ENCODE measurements at regions not wholly inside any gene's neighbourhood (a gene's known extent, or its start where the extent isn't known, plus 50 kb on each side); places are given as distances from the start of the nearest gene placed in this dataset.

- Histone ChIP-seq H3K79me2 (ENCODE audit: control insufficient read depth, insufficient read depth, low read length) (no peaks in the 10 kb centered on the region), H3K4me3 (ENCODE audit: control extremely low read depth in 1 of 5, extremely low read depth in 1 of 5, insufficient read depth in 1 of 5, low read depth in 2 of 5, low read length in 4 of 5) (no peak overlapping the region), H3K27ac (ENCODE audit: low read length in 2 of 2) (no peak overlapping the region), H3K9me3 (ENCODE audit: control extremely low read depth in 1 of 3, control insufficient read depth in 2 of 3, insufficient read depth in 1 of 3, low read length in 2 of 3) (peaks cover 0 to 3% (median 0%) of the 10 kb centered on the region in 3 donors), H3K27me3 (replicated peaks in 1 of 4; ENCODE audit: control extremely low read depth in 1 of 4, control insufficient read depth in 3 of 4, insufficient read depth in 4 of 4, low read length in 3 of 4) (no peaks in the 10 kb centered on the region), H3K4me2 (replicated peaks; ENCODE audit: low read depth, low read length, poor library complexity, severe bottlenecking) (no peak overlapping the region), H4K20me1 (ENCODE audit: control insufficient read depth, insufficient read depth, low read length, poor library complexity, severe bottlenecking) (no peaks in the 10 kb centered on the region), H3K9ac (ENCODE audit: low read length) (no peak overlapping the region), H3K4me1 (ENCODE audit: control insufficient read depth in 2 of 2, insufficient read depth in 2 of 2, low read length in 2 of 2) (no peaks in the 10 kb centered on the region), H3K36me3 (replicated peaks in 1 of 2; ENCODE audit: control extremely low read depth in 1 of 2, control insufficient read depth in 1 of 2, extremely low read depth in 1 of 2, insufficient read depth in 2 of 2, low read length in 1 of 2) (no peaks in the 10 kb centered on the region), H2AFZ (ENCODE audit: insufficient read depth, low read depth, low read length, poor library complexity, severe bottlenecking) (no peak overlapping the region)
- TF ChIP-seq, protein P1, sequence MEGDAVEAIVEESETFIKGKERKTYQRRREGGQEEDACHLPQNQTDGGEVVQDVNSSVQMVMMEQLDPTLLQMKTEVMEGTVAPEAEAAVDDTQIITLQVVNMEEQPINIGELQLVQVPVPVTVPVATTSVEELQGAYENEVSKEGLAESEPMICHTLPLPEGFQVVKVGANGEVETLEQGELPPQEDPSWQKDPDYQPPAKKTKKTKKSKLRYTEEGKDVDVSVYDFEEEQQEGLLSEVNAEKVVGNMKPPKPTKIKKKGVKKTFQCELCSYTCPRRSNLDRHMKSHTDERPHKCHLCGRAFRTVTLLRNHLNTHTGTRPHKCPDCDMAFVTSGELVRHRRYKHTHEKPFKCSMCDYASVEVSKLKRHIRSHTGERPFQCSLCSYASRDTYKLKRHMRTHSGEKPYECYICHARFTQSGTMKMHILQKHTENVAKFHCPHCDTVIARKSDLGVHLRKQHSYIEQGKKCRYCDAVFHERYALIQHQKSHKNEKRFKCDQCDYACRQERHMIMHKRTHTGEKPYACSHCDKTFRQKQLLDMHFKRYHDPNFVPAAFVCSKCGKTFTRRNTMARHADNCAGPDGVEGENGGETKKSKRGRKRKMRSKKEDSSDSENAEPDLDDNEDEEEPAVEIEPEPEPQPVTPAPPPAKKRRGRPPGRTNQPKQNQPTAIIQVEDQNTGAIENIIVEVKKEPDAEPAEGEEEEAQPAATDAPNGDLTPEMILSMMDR (IDR thresholded peaks at IDR 0.05): no peak
- no peak for TF ChIP-seq EZH2 (IDR thresholded peaks at IDR 0.05; ENCODE audit: borderline replicate concordance, insufficient read depth, low read depth, low read length, poor library complexity, severe bottlenecking)
- intact Hi-C loops (cut with micrococcal nuclease): no loop called here
- no peak for DNase-seq
- ChIA-PET POLR2A (no interaction called here), CTCF (no interaction called here)
- Mint-ChIP-seq H3K4me3 (no peak overlapping the region), H3K9me3 (ENCODE audit: insufficient read depth) (no peaks in the 10 kb centered on the region), H3K27ac (no peak overlapping the region), H3K27me3 (no peaks in the 10 kb centered on the region), H3K4me1 (no peaks in the 10 kb centered on the region)
- no peak for ATAC-seq (ENCODE audit: low read depth)
These were observed 444.7 kb downstream of the IPMK start for GRCh38 chr10:57822965-57823364.

- H3K27ac ChIP-seq (ENCODE audit: low read length in 2 of 2): no peak overlapping the region
- POLR2A ChIA-PET: no interaction called here
- CTCF ChIA-PET: no interaction called here
- H3K79me2 ChIP-seq (ENCODE audit: control insufficient read depth, insufficient read depth, low read length): no peaks in the 10 kb centered on the region
- no peaks in the 10 kb centered on the region for H3K36me3 ChIP-seq (replicated peaks in 1 of 2; ENCODE audit: control extremely low read depth in 1 of 2, control insufficient read depth in 1 of 2, extremely low read depth in 1 of 2, insufficient read depth in 2 of 2, low read length in 1 of 2)
- H4K20me1 ChIP-seq (ENCODE audit: control insufficient read depth, insufficient read depth, low read length, poor library complexity, severe bottlenecking): no peaks in the 10 kb centered on the region
- ATAC-seq (ENCODE audit: low read depth): no peak
- TF ChIP-seq EZH2 (IDR thresholded peaks at IDR 0.05; ENCODE audit: borderline replicate concordance, insufficient read depth, low read depth, low read length, poor library complexity, severe bottlenecking): no peak
- TF ChIP-seq, protein P1 (IDR thresholded peaks at IDR 0.05): no peak
- Mint-ChIP-seq H3K4me1 (no peaks in the 10 kb centered on the region), H3K27ac (no peak overlapping the region), H3K4me3 (no peak overlapping the region), H3K9me3 (ENCODE audit: insufficient read depth) (no peaks in the 10 kb centered on the region), H3K27me3 (no peaks in the 10 kb centered on the region)
- no peak overlapping the region for H3K4me2 ChIP-seq (replicated peaks; ENCODE audit: low read depth, low read length, poor library complexity, severe bottlenecking)
- no peaks in the 10 kb centered on the region for H3K4me1 ChIP-seq (ENCODE audit: control insufficient read depth in 2 of 2, insufficient read depth in 2 of 2, low read length in 2 of 2)
- H3K9ac ChIP-seq (ENCODE audit: low read length): no peak overlapping the region
- peaks cover 0 to 10% (median 0%) of the 10 kb centered on the region in 3 donors for H3K9me3 ChIP-seq (ENCODE audit: control extremely low read depth in 1 of 3, control insufficient read depth in 2 of 3, insufficient read depth in 1 of 3, low read length in 2 of 3)
- H2AFZ ChIP-seq (ENCODE audit: insufficient read depth, low read depth, low read length, poor library complexity, severe bottlenecking): no peak overlapping the region
- H3K27me3 ChIP-seq (replicated peaks in 1 of 4; ENCODE audit: control extremely low read depth in 1 of 4, control insufficient read depth in 3 of 4, insufficient read depth in 4 of 4, low read length in 3 of 4): no peaks in the 10 kb centered on the region
- intact Hi-C loops (cut with micrococcal nuclease): no loop called here
- no peak overlapping the region for H3K4me3 ChIP-seq (ENCODE audit: control extremely low read depth in 1 of 5, extremely low read depth in 1 of 5, insufficient read depth in 1 of 5, low read depth in 2 of 5, low read length in 4 of 5)
- no peak for DNase-seq
- WGBS (ENCODE audit: insufficient coverage): 67% methylated on average over 1 of the region's 1 CpG
These were observed 449.2 kb downstream of the IPMK start for GRCh38 chr10:57818522-57818921.
